ENCODE measurements at regions not wholly inside any gene's neighbourhood (a gene's known extent, or its start where the extent isn't known, plus 50 kb on each side); places are given as distances from the start of the nearest gene placed in this dataset.

- H3K36me3 ChIP-seq (ENCODE audit: control insufficient read depth in 2 of 2, extremely low read depth in 1 of 2, insufficient read depth in 1 of 2, low read length in 1 of 2) = no peaks in the 10 kb centered on the region
- Mint-ChIP-seq H3K27me3 (peaks cover 0 to 4% of the 10 kb centered on the region in 2 donors), H3K4me1 (no peaks in the 10 kb centered on the region), H3K9me3 (no peaks in the 10 kb centered on the region), H3K4me3 (no peak overlapping the region), H3K27ac (no peak overlapping the region), H3K36me3 (no peaks in the 10 kb centered on the region)
- WGBS (ENCODE audit: insufficient coverage) = 92% methylated on average over 5 of the region's 6 CpGs
- no peaks in the 10 kb centered on the region for H3K27me3 ChIP-seq (replicated peaks in 1 of 2; ENCODE audit: control insufficient read depth in 2 of 2, extremely low read depth in 1 of 2, insufficient read depth in 2 of 2, low read length in 1 of 2)
- no peaks in the 10 kb centered on the region for H3K9me3 ChIP-seq
- no peaks in the 10 kb centered on the region for H3K4me1 ChIP-seq (ENCODE audit: control insufficient read depth in 1 of 2, extremely low read depth in 1 of 2, insufficient read depth in 2 of 2, low read length in 2 of 2)
- H3K4me3 ChIP-seq (ENCODE audit: control insufficient read depth in 1 of 2, extremely low read depth in 1 of 2, low read length in 1 of 2) = no peak overlapping the region
- DNase-seq (no peak), ATAC-seq (replicated peaks in 1 of 4) (no peak)
- CTCF ChIA-PET = no interaction called here
- POLR2A ChIA-PET = no interaction called here
- H3K27ac ChIP-seq (ENCODE audit: low read length) = no peak overlapping the region
Observed at GRCh38 chr13:72541674-72542073, 185.8 kb downstream of the MZT1 start.

GRCh38 chr13:72540881-72541280 lies 186.5 kb downstream of the MZT1 start:
- Histone ChIP-seq H3K27ac (ENCODE audit: low read length) (no peak overlapping the region), H3K36me3 (ENCODE audit: control insufficient read depth in 2 of 2, extremely low read depth in 1 of 2, insufficient read depth in 1 of 2, low read length in 1 of 2) (no peaks in the 10 kb centered on the region), H3K27me3 (replicated peaks in 1 of 2; ENCODE audit: control insufficient read depth in 2 of 2, extremely low read depth in 1 of 2, insufficient read depth in 2 of 2, low read length in 1 of 2) (no peaks in the 10 kb centered on the region), H3K4me3 (ENCODE audit: control insufficient read depth in 1 of 2, extremely low read depth in 1 of 2, low read length in 1 of 2) (no peak overlapping the region), H3K4me1 (ENCODE audit: control insufficient read depth in 1 of 2, extremely low read depth in 1 of 2, insufficient read depth in 2 of 2, low read length in 2 of 2) (no peaks in the 10 kb centered on the region), H3K9me3 (no peaks in the 10 kb centered on the region)
- peaks cover 0 to 4% of the 10 kb centered on the region in 2 donors for H3K27me3 Mint-ChIP-seq
- 86% methylated on average over 1 of the region's 4 CpGs for WGBS (ENCODE audit: insufficient coverage)
- H3K36me3 Mint-ChIP-seq = no peaks in the 10 kb centered on the region
- DNase-seq (no peak), ATAC-seq (replicated peaks in 1 of 4) (no peak)
- POLR2A ChIA-PET = no interaction called here
- no peaks in the 10 kb centered on the region for H3K9me3 Mint-ChIP-seq
- H3K4me3 Mint-ChIP-seq = no peak overlapping the region
- no peaks in the 10 kb centered on the region for H3K4me1 Mint-ChIP-seq
- no peak overlapping the region for H3K27ac Mint-ChIP-seq
- CTCF ChIA-PET = no interaction called here

- H3K9me3 ChIP-seq = no peaks in the 10 kb centered on the region
- peaks cover 0 to 4% of the 10 kb centered on the region in 2 donors for H3K27me3 Mint-ChIP-seq
- ChIA-PET POLR2A (no interaction called here), CTCF (no interaction called here)
- no peaks in the 10 kb centered on the region for H3K36me3 ChIP-seq (ENCODE audit: control insufficient read depth in 2 of 2, extremely low read depth in 1 of 2, insufficient read depth in 1 of 2, low read length in 1 of 2)
- no peak overlapping the region for H3K27ac ChIP-seq (ENCODE audit: low read length)
- H3K4me3 Mint-ChIP-seq = no peak overlapping the region
- H3K27me3 ChIP-seq (replicated peaks in 1 of 2; ENCODE audit: control insufficient read depth in 2 of 2, extremely low read depth in 1 of 2, insufficient read depth in 2 of 2, low read length in 1 of 2) = no peaks in the 10 kb centered on the region
- H3K4me1 ChIP-seq (ENCODE audit: control insufficient read depth in 1 of 2, extremely low read depth in 1 of 2, insufficient read depth in 2 of 2, low read length in 2 of 2) = no peaks in the 10 kb centered on the region
- DNase-seq (no peak), ATAC-seq (replicated peaks in 1 of 4) (no peak)
- no peaks in the 10 kb centered on the region for H3K9me3 Mint-ChIP-seq
- H3K27ac Mint-ChIP-seq = no peak overlapping the region
- H3K4me3 ChIP-seq (ENCODE audit: control insufficient read depth in 1 of 2, extremely low read depth in 1 of 2, low read length in 1 of 2) = no peak overlapping the region
- H3K4me1 Mint-ChIP-seq = no peaks in the 10 kb centered on the region
- WGBS (ENCODE audit: insufficient coverage) = no CpG with 5 or more reads among the region's 1 CpG
- no peaks in the 10 kb centered on the region for H3K36me3 Mint-ChIP-seq
Observed at GRCh38 chr13:72539925-72540324, 187.5 kb downstream of the MZT1 start.

- DNase-seq (no peak), ATAC-seq (replicated peaks in 1 of 4) (no peak)
- POLR2A ChIA-PET = no interaction called here
- no peaks in the 10 kb centered on the region for H3K36me3 Mint-ChIP-seq
- no peak overlapping the region for H3K27ac Mint-ChIP-seq
- Histone ChIP-seq H3K27me3 (replicated peaks in 1 of 2; ENCODE audit: control insufficient read depth in 2 of 2, extremely low read depth in 1 of 2, insufficient read depth in 2 of 2, low read length in 1 of 2) (no peaks in the 10 kb centered on the region), H3K4me1 (ENCODE audit: control insufficient read depth in 1 of 2, extremely low read depth in 1 of 2, insufficient read depth in 2 of 2, low read length in 2 of 2) (no peaks in the 10 kb centered on the region), H3K27ac (ENCODE audit: low read length) (no peak overlapping the region), H3K4me3 (ENCODE audit: control insufficient read depth in 1 of 2, extremely low read depth in 1 of 2, low read length in 1 of 2) (no peak overlapping the region), H3K9me3 (no peaks in the 10 kb centered on the region), H3K36me3 (ENCODE audit: control insufficient read depth in 2 of 2, extremely low read depth in 1 of 2, insufficient read depth in 1 of 2, low read length in 1 of 2) (no peaks in the 10 kb centered on the region)
- WGBS (ENCODE audit: insufficient coverage) = no CpG with 5 or more reads among the region's 2 CpGs
- CTCF ChIA-PET = no interaction called here
- no peaks in the 10 kb centered on the region for H3K4me1 Mint-ChIP-seq
- H3K4me3 Mint-ChIP-seq = no peak overlapping the region
- no peaks in the 10 kb centered on the region for H3K27me3 Mint-ChIP-seq
- no peaks in the 10 kb centered on the region for H3K9me3 Mint-ChIP-seq
Observed at GRCh38 chr13:72537782-72538181, 189.6 kb downstream of the MZT1 start.

- Histone ChIP-seq H3K4me3 (ENCODE audit: control insufficient read depth in 1 of 2, extremely low read depth in 1 of 2, low read length in 1 of 2) (no peak overlapping the region), H3K9me3 (no peaks in the 10 kb centered on the region), H3K36me3 (ENCODE audit: control insufficient read depth in 2 of 2, extremely low read depth in 1 of 2, insufficient read depth in 1 of 2, low read length in 1 of 2) (no peaks in the 10 kb centered on the region), H3K27me3 (replicated peaks in 1 of 2; ENCODE audit: control insufficient read depth in 2 of 2, extremely low read depth in 1 of 2, insufficient read depth in 2 of 2, low read length in 1 of 2) (no peaks in the 10 kb centered on the region), H3K27ac (ENCODE audit: low read length) (no peak overlapping the region), H3K4me1 (ENCODE audit: control insufficient read depth in 1 of 2, extremely low read depth in 1 of 2, insufficient read depth in 2 of 2, low read length in 2 of 2) (no peaks in the 10 kb centered on the region)
- ATAC-seq (replicated peaks in 1 of 4) (no peak), DNase-seq (no peak)
- H3K9me3 Mint-ChIP-seq = no peaks in the 10 kb centered on the region
- CTCF ChIA-PET = no interaction called here
- no peaks in the 10 kb centered on the region for H3K4me1 Mint-ChIP-seq
- no peak overlapping the region for H3K4me3 Mint-ChIP-seq
- no peaks in the 10 kb centered on the region for H3K36me3 Mint-ChIP-seq
- no peaks in the 10 kb centered on the region for H3K27me3 Mint-ChIP-seq
- POLR2A ChIA-PET = no interaction called here
- no peak overlapping the region for H3K27ac Mint-ChIP-seq
- WGBS (ENCODE audit: insufficient coverage) = no CpG with 5 or more reads among the region's 2 CpGs
Observed at GRCh38 chr13:72537395-72537780, 190.0 kb downstream of the MZT1 start.

GRCh38 chr13:72536714-72537394 lies 190.6 kb downstream of the MZT1 start:
- DNase-seq = no peak
- no peaks in the 10 kb centered on the region for H3K9me3 Mint-ChIP-seq
- Histone ChIP-seq H3K9me3 (no peaks in the 10 kb centered on the region), H3K4me1 (ENCODE audit: control insufficient read depth in 1 of 2, extremely low read depth in 1 of 2, insufficient read depth in 2 of 2, low read length in 2 of 2) (no peaks in the 10 kb centered on the region), H3K27ac (ENCODE audit: low read length) (no peak overlapping the region), H3K27me3 (replicated peaks in 1 of 2; ENCODE audit: control insufficient read depth in 2 of 2, extremely low read depth in 1 of 2, insufficient read depth in 2 of 2, low read length in 1 of 2) (no peaks in the 10 kb centered on the region), H3K36me3 (ENCODE audit: control insufficient read depth in 2 of 2, extremely low read depth in 1 of 2, insufficient read depth in 1 of 2, low read length in 1 of 2) (no peaks in the 10 kb centered on the region), H3K4me3 (ENCODE audit: control insufficient read depth in 1 of 2, extremely low read depth in 1 of 2, low read length in 1 of 2) (no peak overlapping the region)
- H3K27me3 Mint-ChIP-seq = no peaks in the 10 kb centered on the region
- WGBS (ENCODE audit: insufficient coverage) = 90% methylated on average over 7 of the region's 11 CpGs
- no peak for ATAC-seq (replicated peaks in 1 of 4)
- H3K36me3 Mint-ChIP-seq = no peaks in the 10 kb centered on the region
- no peaks in the 10 kb centered on the region for H3K4me1 Mint-ChIP-seq
- no peak overlapping the region for H3K27ac Mint-ChIP-seq
- no peak overlapping the region for H3K4me3 Mint-ChIP-seq
- CTCF ChIA-PET = no interaction called here
- POLR2A ChIA-PET = no interaction called here
